Astrocyte (in vitro differentiated cells and primary cell): ENCODE measurements at regions not wholly inside any gene's neighbourhood (a gene's known extent, or its start where the extent isn't known, plus 50 kb on each side); places are given as distances from the start of the nearest gene placed in this dataset.

Experiments
- DNase-seq: peaks from one replicate; pipeline ENCODE4 v3.0.0-alpha.2; 2010; ENCODE audit warnings: low read depth
- FAIRE-seq: peaks from 2 replicates; lab custom pipeline; 2011; peaks lifted over from hg19 to GRCh38; lab: Jason Lieb, UNC
- H2AFZ ChIP-seq: 2 replicates; pipeline ENCODE4 v1.6.0; 2012; ENCODE audit warnings: low read depth, low read length, inconsistent platforms
- H3K27ac ChIP-seq: 2 replicates; pipeline ENCODE4 v1.5.1; 2011; ENCODE audit warnings: low read depth, low read length, inconsistent platforms
- H3K27me3 ChIP-seq: 2 replicates; pipeline ENCODE4 v1.6.0; 2011; ENCODE audit warnings: low read length, inconsistent platforms; ENCODE audit not compliant: insufficient read depth
- H3K36me3 ChIP-seq: 2 replicates; pipeline ENCODE4 v1.5.1; 2011; ENCODE audit warnings: low read length, inconsistent platforms; ENCODE audit not compliant: insufficient read depth
- H3K4me1 ChIP-seq: 2 replicates; pipeline ENCODE4 v1.5.1; 2011; ENCODE audit warnings: low read length, inconsistent platforms; ENCODE audit not compliant: insufficient read depth
- H3K4me2 ChIP-seq: 2 replicates; pipeline ENCODE4 v1.6.0; 2012; ENCODE audit warnings: low read length, inconsistent platforms
- H3K4me3 ChIP-seq: 2 replicates; pipeline ENCODE4 v1.5.1; 2011; ENCODE audit warnings: low read depth, mild to moderate bottlenecking, low read length, inconsistent platforms; ENCODE audit not compliant: insufficient read depth
- H3K79me2 ChIP-seq: 2 replicates; pipeline ENCODE4 v1.6.0; 2012; ENCODE audit warnings: mild to moderate bottlenecking, low read length, inconsistent platforms; ENCODE audit not compliant: insufficient read depth
- H3K9ac ChIP-seq: 2 replicates; pipeline ENCODE4 v1.6.0; 2012; ENCODE audit warnings: mild to moderate bottlenecking, low read length, inconsistent platforms
- H3K9me3 ChIP-seq: 2 replicates; pipeline ENCODE4 v1.5.1; 2012; ENCODE audit warnings: low read depth, mild to moderate bottlenecking, low read length, inconsistent platforms; ENCODE audit not compliant: insufficient read depth
- H4K20me1 ChIP-seq: 2 replicates; pipeline ENCODE4 v1.6.0; 2012; ENCODE audit warnings: low read length, inconsistent platforms; ENCODE audit not compliant: insufficient read depth
- H3K27ac Mint-ChIP-seq: one replicate; pipeline ENCODE4 v1.8.0; 2021; ENCODE audit warnings: mild to moderate bottlenecking, mixed read lengths; ENCODE audit not compliant: unreplicated experiment
- H3K27me3 Mint-ChIP-seq: one replicate; pipeline ENCODE4 v1.8.0; 2021; ENCODE audit warnings: low read depth, mixed read lengths; ENCODE audit not compliant: unreplicated experiment
- H3K36me3 Mint-ChIP-seq: one replicate; pipeline ENCODE4 v1.8.0; 2021; ENCODE audit warnings: low read depth, mixed read lengths; ENCODE audit not compliant: unreplicated experiment
- H3K4me1 Mint-ChIP-seq: one replicate; pipeline ENCODE4 v1.8.0; 2021; ENCODE audit warnings: low read depth, mixed read lengths; ENCODE audit not compliant: unreplicated experiment
- H3K4me3 Mint-ChIP-seq: one replicate; pipeline ENCODE4 v1.8.0; 2021; ENCODE audit warnings: mild to moderate bottlenecking, moderate library complexity, mixed read lengths; ENCODE audit not compliant: unreplicated experiment
- H3K9me3 Mint-ChIP-seq: one replicate; pipeline ENCODE4 v1.8.0; 2021; ENCODE audit warnings: mild to moderate bottlenecking, mixed read lengths; ENCODE audit not compliant: unreplicated experiment
- CTCF ChIP-seq: IDR thresholded peaks from 2 replicates; pipeline ENCODE4 v1.5.1; 2011; ENCODE audit warnings: low read depth, mild to moderate bottlenecking, inconsistent platforms, low read length, moderate library complexity; ENCODE audit not compliant: insufficient read depth
- EZH2 ChIP-seq: IDR thresholded peaks from 2 replicates; pipeline ENCODE4 v1.6.1; 2012; ENCODE audit warnings: mild to moderate bottlenecking, low read length, inconsistent platforms; ENCODE audit not compliant: insufficient read depth

- H3K9ac ChIP-seq: no peak overlapping the region
- no peaks in the 10 kb centered on the region for H3K36me3 ChIP-seq
- DNase-seq (no peak), FAIRE-seq (no peak)
- no peak overlapping the region for H3K27ac ChIP-seq
- H3K27me3 Mint-ChIP-seq: no peaks in the 10 kb centered on the region
- no peak overlapping the region for H3K4me3 Mint-ChIP-seq
- H3K36me3 Mint-ChIP-seq: no peaks in the 10 kb centered on the region
- H3K27ac Mint-ChIP-seq: no peak overlapping the region
- peaks cover 3% of the 10 kb centered on the region for H3K4me1 Mint-ChIP-seq
- no peak overlapping the region for H3K4me2 ChIP-seq
- H3K9me3 Mint-ChIP-seq: no peaks in the 10 kb centered on the region
- no peak overlapping the region for H2AFZ ChIP-seq
- no peak overlapping the region for H3K4me3 ChIP-seq
- no peaks in the 10 kb centered on the region for H3K79me2 ChIP-seq
- H3K9me3 ChIP-seq: no peaks in the 10 kb centered on the region
- H3K4me1 ChIP-seq: no peaks in the 10 kb centered on the region
- TF ChIP-seq CTCF (no peak), EZH2 (no peak)
- H3K27me3 ChIP-seq: no peaks in the 10 kb centered on the region
- no peaks in the 10 kb centered on the region for H4K20me1 ChIP-seq
Measured at GRCh38 chr3:24929521-24929920, 434.9 kb upstream of the THRB start.

- H3K9ac ChIP-seq: no peak overlapping the region
- Mint-ChIP-seq H3K27ac (no peak overlapping the region), H3K36me3 (no peaks in the 10 kb centered on the region), H3K27me3 (no peaks in the 10 kb centered on the region), H3K4me1 (peaks cover 3% of the 10 kb centered on the region), H3K4me3 (no peak overlapping the region), H3K9me3 (no peaks in the 10 kb centered on the region)
- H2AFZ ChIP-seq: no peak overlapping the region
- FAIRE-seq: no peak
- H3K27me3 ChIP-seq: no peaks in the 10 kb centered on the region
- H3K4me2 ChIP-seq: no peak overlapping the region
- H3K9me3 ChIP-seq: no peaks in the 10 kb centered on the region
- no peak for TF ChIP-seq CTCF
- TF ChIP-seq EZH2: no peak
- H3K4me3 ChIP-seq: no peak overlapping the region
- H3K4me1 ChIP-seq: no peaks in the 10 kb centered on the region
- H4K20me1 ChIP-seq: no peaks in the 10 kb centered on the region
- DNase-seq: no peak
- no peaks in the 10 kb centered on the region for H3K79me2 ChIP-seq
- no peaks in the 10 kb centered on the region for H3K36me3 ChIP-seq
- H3K27ac ChIP-seq: no peak overlapping the region
Measured at GRCh38 chr3:24933401-24933800, 438.8 kb upstream of the THRB start.

- Mint-ChIP-seq H3K9me3 (no peaks in the 10 kb centered on the region), H3K27me3 (no peaks in the 10 kb centered on the region), H3K4me3 (no peak overlapping the region), H3K27ac (no peak overlapping the region), H3K36me3 (no peaks in the 10 kb centered on the region), H3K4me1 (no peaks in the 10 kb centered on the region)
- H3K27ac ChIP-seq: no peak overlapping the region
- H2AFZ ChIP-seq: no peak overlapping the region
- no peak overlapping the region for H3K4me3 ChIP-seq
- no peaks in the 10 kb centered on the region for H3K9me3 ChIP-seq
- H3K36me3 ChIP-seq: no peaks in the 10 kb centered on the region
- FAIRE-seq: no peak
- no peak overlapping the region for H3K4me2 ChIP-seq
- H4K20me1 ChIP-seq: no peaks in the 10 kb centered on the region
- H3K27me3 ChIP-seq: no peaks in the 10 kb centered on the region
- no peaks in the 10 kb centered on the region for H3K4me1 ChIP-seq
- DNase-seq: no peak
- no peaks in the 10 kb centered on the region for H3K79me2 ChIP-seq
- TF ChIP-seq EZH2: no peak
- H3K9ac ChIP-seq: no peak overlapping the region
Measured at GRCh38 chr3:24936574-24936973, 441.9 kb upstream of the THRB start.
